SKM-1 treated with dmso at 0.1 percent for 144 hours (cell line): ENCODE measurements at regions not wholly inside any gene's neighbourhood (a gene's known extent, or its start where the extent isn't known, plus 50 kb on each side); places are given as distances from the start of the nearest gene placed in this dataset.
"Not testable (repeated sequence)": the region's sequence is repeated elsewhere in the genome, so short reads cannot be mapped to it uniquely, and the experiment has no call there.

Experiments used
- DNase-seq: peaks from one replicate; lab custom pipeline; 2025; ENCODE audit not compliant: unreplicated experiment; lab: John Stamatoyannopoulos, UW

- not testable (repeated sequence) for DNase-seq
These were observed 221.3 kb downstream of the TMEM121 start for GRCh38 chr14:105747503-105748203.

- no peak for DNase-seq
These were observed 221.8 kb downstream of the TMEM121 start for GRCh38 chr14:105748204-105748578.

- not testable (repeated sequence) for DNase-seq
These were observed 222.3 kb downstream of the TMEM121 start for GRCh38 chr14:105748710-105749109.

- DNase-seq: not testable (repeated sequence)
These were observed 223.6 kb downstream of the TMEM121 start for GRCh38 chr14:105749870-105750541.

- DNase-seq: not testable (repeated sequence)
These were observed 224.9 kb downstream of the TMEM121 start for GRCh38 chr14:105751291-105751751.

GRCh38 chr14:105752420-105752819 lies 226.0 kb downstream of the TMEM121 start:
- DNase-seq: not testable (repeated sequence)

- no peak for DNase-seq
These were observed 234.4 kb downstream of the TMEM121 start for GRCh38 chr14:105760691-105761344.

GRCh38 chr14:105761345-105761740 lies 235.0 kb downstream of the TMEM121 start:
- not testable (repeated sequence) for DNase-seq

GRCh38 chr14:105761842-105762241 lies 235.5 kb downstream of the TMEM121 start:
- no peak for DNase-seq

- not testable (repeated sequence) for DNase-seq
These were observed 235.9 kb downstream of the TMEM121 start for GRCh38 chr14:105762262-105762661.

- not testable (repeated sequence) for DNase-seq
These were observed 238.0 kb downstream of the TMEM121 start for GRCh38 chr14:105764254-105764901.

- DNase-seq: not testable (repeated sequence)
These were observed 238.9 kb downstream of the TMEM121 start for GRCh38 chr14:105765072-105765825.

- DNase-seq: no peak
These were observed 239.7 kb downstream of the TMEM121 start for GRCh38 chr14:105765893-105766614.

- DNase-seq: no peak
These were observed 240.9 kb downstream of the TMEM121 start for GRCh38 chr14:105767315-105767714.

GRCh38 chr14:105768039-105768438 lies 241.7 kb downstream of the TMEM121 start:
- not testable (repeated sequence) for DNase-seq

GRCh38 chr14:105769061-105769730 lies 242.8 kb downstream of the TMEM121 start:
- DNase-seq: not testable (repeated sequence)

GRCh38 chr14:105770619-105771216 lies 244.3 kb downstream of the TMEM121 start:
- not testable (repeated sequence) for DNase-seq

- not testable (repeated sequence) for DNase-seq
These were observed 245.2 kb downstream of the TMEM121 start for GRCh38 chr14:105771261-105772226.
